H1 (cell line): ENCODE measurements at regions not wholly inside any gene's neighbourhood (a gene's known extent, or its start where the extent isn't known, plus 50 kb on each side); places are given as distances from the start of the nearest gene placed in this dataset.

Experiments used
- BCL11A ChIP-seq, 2 experiments: IDR thresholded peaks; one replicate each; pipeline ENCODE4 v1.6.1; 2011; ENCODE audit warnings: low read depth in 2 of 2, low read length in 2 of 2, mild to moderate bottlenecking in 2 of 2
- CREB1 ChIP-seq: IDR thresholded peaks from 2 replicates; pipeline ENCODE4 v1.6.1; 2012; ENCODE audit warnings: inconsistent platforms
- GABPA ChIP-seq: IDR thresholded peaks from 2 replicates; pipeline ENCODE4 v1.6.1; 2011; ENCODE audit warnings: mild to moderate bottlenecking, low read length, moderate library complexity, borderline replicate concordance; ENCODE audit not compliant: insufficient read depth
- GTF2F1 ChIP-seq: IDR thresholded peaks from 2 replicates; pipeline ENCODE4 v1.6.1; 2012; ENCODE audit warnings: low read depth, low read length, improper control_type of control experiment, borderline replicate concordance
- POU5F1 ChIP-seq: IDR thresholded peaks from 2 replicates; pipeline ENCODE4 v1.6.1; 2011; ENCODE audit warnings: low read depth, mild to moderate bottlenecking, low read length, moderate library complexity
- SIN3A ChIP-seq, 2 experiments: IDR thresholded peaks in 1 of 2; conservative IDR thresholded peaks in 1 of 2; 2 replicates each; pipeline ENCODE4 v1.6.1; 2011 to 2012; ENCODE audit warnings: low read length in 2 of 2, improper control_type of control experiment in 1 of 2, low read depth in 1 of 2, mild to moderate bottlenecking in 1 of 2
- SUZ12 ChIP-seq: fragments of 200-600 bp; sonication (generic); IDR thresholded peaks from 2 replicates; pipeline ENCODE4 v1.6.1; 2012; ENCODE audit warnings: mild to moderate bottlenecking, inconsistent platforms, low read length, moderate library complexity, mixed read lengths
- TAF1 ChIP-seq: IDR thresholded peaks from 2 replicates; pipeline ENCODE4 v1.6.1; 2011; ENCODE audit warnings: mild to moderate bottlenecking, low read depth, low read length
- TEAD4 ChIP-seq: IDR thresholded peaks from 2 replicates; pipeline ENCODE4 v1.6.1; 2012; ENCODE audit warnings: low read depth, low read length, inconsistent platforms, mixed read lengths
- TF ChIP-seq, protein P1 (sequence below): fragments of 300-600 bp; sonication (generic); IDR thresholded peaks from 2 replicates; pipeline ENCODE4 v1.7.1; 2012; ENCODE audit warnings: low read length, moderate library complexity, mild to moderate bottlenecking, inconsistent platforms; ENCODE audit not compliant: insufficient replicate concordance

DNA sequence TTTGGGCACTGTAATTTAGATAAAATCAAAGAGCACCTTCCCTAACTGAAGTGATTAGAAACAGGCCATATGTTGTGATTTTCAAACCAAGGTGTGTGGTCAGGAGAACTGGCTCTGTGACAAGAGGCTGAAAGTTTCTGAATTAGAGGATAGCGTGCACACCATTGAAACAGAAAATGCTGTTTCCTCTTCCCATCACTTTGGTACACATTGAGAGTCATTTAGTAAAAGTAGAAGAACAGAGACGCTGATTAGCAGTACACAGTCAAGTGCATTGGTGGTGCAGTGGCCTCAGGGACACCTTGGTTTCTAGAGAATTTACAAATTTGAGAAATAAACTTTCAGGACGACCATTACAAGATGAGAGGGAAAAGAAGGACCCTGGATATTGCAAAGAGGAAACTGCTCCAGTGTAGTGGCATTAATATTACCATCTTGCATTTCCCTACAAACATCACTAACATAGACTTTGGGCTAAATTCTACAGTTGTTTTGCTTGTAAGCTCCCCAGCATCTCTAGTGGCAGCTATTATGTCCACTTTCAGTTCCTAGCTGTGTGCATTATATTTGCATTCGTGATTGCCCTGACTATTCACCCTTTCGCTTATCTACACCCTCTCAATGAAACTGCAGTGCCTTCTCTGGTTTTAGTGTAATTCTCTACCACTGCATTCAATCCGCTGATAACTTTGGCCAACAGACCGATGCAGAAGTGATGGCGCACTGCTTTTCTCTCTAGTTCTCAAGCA lies 728.1 kb upstream of the GRM7 start (continued):
- TF ChIP-seq, protein P1, sequence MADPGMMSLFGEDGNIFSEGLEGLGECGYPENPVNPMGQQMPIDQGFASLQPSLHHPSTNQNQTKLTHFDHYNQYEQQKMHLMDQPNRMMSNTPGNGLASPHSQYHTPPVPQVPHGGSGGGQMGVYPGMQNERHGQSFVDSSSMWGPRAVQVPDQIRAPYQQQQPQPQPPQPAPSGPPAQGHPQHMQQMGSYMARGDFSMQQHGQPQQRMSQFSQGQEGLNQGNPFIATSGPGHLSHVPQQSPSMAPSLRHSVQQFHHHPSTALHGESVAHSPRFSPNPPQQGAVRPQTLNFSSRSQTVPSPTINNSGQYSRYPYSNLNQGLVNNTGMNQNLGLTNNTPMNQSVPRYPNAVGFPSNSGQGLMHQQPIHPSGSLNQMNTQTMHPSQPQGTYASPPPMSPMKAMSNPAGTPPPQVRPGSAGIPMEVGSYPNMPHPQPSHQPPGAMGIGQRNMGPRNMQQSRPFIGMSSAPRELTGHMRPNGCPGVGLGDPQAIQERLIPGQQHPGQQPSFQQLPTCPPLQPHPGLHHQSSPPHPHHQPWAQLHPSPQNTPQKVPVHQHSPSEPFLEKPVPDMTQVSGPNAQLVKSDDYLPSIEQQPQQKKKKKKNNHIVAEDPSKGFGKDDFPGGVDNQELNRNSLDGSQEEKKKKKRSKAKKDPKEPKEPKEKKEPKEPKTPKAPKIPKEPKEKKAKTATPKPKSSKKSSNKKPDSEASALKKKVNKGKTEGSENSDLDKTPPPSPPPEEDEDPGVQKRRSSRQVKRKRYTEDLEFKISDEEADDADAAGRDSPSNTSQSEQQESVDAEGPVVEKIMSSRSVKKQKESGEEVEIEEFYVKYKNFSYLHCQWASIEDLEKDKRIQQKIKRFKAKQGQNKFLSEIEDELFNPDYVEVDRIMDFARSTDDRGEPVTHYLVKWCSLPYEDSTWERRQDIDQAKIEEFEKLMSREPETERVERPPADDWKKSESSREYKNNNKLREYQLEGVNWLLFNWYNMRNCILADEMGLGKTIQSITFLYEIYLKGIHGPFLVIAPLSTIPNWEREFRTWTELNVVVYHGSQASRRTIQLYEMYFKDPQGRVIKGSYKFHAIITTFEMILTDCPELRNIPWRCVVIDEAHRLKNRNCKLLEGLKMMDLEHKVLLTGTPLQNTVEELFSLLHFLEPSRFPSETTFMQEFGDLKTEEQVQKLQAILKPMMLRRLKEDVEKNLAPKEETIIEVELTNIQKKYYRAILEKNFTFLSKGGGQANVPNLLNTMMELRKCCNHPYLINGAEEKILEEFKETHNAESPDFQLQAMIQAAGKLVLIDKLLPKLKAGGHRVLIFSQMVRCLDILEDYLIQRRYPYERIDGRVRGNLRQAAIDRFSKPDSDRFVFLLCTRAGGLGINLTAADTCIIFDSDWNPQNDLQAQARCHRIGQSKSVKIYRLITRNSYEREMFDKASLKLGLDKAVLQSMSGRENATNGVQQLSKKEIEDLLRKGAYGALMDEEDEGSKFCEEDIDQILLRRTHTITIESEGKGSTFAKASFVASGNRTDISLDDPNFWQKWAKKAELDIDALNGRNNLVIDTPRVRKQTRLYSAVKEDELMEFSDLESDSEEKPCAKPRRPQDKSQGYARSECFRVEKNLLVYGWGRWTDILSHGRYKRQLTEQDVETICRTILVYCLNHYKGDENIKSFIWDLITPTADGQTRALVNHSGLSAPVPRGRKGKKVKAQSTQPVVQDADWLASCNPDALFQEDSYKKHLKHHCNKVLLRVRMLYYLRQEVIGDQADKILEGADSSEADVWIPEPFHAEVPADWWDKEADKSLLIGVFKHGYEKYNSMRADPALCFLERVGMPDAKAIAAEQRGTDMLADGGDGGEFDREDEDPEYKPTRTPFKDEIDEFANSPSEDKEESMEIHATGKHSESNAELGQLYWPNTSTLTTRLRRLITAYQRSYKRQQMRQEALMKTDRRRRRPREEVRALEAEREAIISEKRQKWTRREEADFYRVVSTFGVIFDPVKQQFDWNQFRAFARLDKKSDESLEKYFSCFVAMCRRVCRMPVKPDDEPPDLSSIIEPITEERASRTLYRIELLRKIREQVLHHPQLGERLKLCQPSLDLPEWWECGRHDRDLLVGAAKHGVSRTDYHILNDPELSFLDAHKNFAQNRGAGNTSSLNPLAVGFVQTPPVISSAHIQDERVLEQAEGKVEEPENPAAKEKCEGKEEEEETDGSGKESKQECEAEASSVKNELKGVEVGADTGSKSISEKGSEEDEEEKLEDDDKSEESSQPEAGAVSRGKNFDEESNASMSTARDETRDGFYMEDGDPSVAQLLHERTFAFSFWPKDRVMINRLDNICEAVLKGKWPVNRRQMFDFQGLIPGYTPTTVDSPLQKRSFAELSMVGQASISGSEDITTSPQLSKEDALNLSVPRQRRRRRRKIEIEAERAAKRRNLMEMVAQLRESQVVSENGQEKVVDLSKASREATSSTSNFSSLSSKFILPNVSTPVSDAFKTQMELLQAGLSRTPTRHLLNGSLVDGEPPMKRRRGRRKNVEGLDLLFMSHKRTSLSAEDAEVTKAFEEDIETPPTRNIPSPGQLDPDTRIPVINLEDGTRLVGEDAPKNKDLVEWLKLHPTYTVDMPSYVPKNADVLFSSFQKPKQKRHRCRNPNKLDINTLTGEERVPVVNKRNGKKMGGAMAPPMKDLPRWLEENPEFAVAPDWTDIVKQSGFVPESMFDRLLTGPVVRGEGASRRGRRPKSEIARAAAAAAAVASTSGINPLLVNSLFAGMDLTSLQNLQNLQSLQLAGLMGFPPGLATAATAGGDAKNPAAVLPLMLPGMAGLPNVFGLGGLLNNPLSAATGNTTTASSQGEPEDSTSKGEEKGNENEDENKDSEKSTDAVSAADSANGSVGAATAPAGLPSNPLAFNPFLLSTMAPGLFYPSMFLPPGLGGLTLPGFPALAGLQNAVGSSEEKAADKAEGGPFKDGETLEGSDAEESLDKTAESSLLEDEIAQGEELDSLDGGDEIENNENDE: no peak
- TF ChIP-seq POU5F1: no peak
- no peak for TF ChIP-seq SIN3A (conservative IDR thresholded peaks at IDR 0.05 in 1 of 2, IDR thresholded peaks at IDR 0.05 in 1 of 2; ENCODE audit: low read depth in 1 of 2, low read length in 2 of 2)
- TF ChIP-seq GABPA: no peak
- no peak for TF ChIP-seq BCL11A (IDR thresholded peaks at IDR 0.05; ENCODE audit: low read depth in 2 of 2, low read length in 2 of 2)
- TF ChIP-seq TAF1: no peak
- TF ChIP-seq TEAD4: no peak
- no peak for TF ChIP-seq GTF2F1
- TF ChIP-seq CREB1: no peak
- TF ChIP-seq SUZ12: no peak
- TF ChIP-seq, all 59 proteins: peak for 0
